Mammary epithelial cell (primary cell): ENCODE measurements at regions not wholly inside any gene's neighbourhood (a gene's known extent, or its start where the extent isn't known, plus 50 kb on each side); places are given as distances from the start of the nearest gene placed in this dataset.

Experiments
- CTCF ChIP-seq, 2 donors: IDR thresholded peaks in 1 of 2; conservative IDR thresholded peaks in 1 of 2; 2 replicates each; pipeline ENCODE4 v1.5.1; 2011 to 2012; ENCODE audit warnings: inconsistent platforms in 2 of 2, low read length in 2 of 2, mild to moderate bottlenecking in 2 of 2, control low read depth in 1 of 2, low read depth in 1 of 2; ENCODE audit not compliant: insufficient read depth in 1 of 2; ENCODE audit errors: extremely low read depth in 1 of 2
- EZH2 ChIP-seq: IDR thresholded peaks from 2 replicates; pipeline ENCODE4 v1.6.1; 2012; ENCODE audit warnings: low read length, inconsistent platforms, borderline replicate concordance

GRCh38 chr18:73614812-73615211 lies 532.8 kb downstream of the FBXO15 start:
- TF ChIP-seq CTCF (conservative IDR thresholded peaks at IDR 0.05 in 1 of 2, IDR thresholded peaks at IDR 0.05 in 1 of 2; ENCODE audit: extremely low read depth in 1 of 2, insufficient read depth in 1 of 2, low read depth in 1 of 2, low read length in 2 of 2): no peak
- no peak for TF ChIP-seq EZH2
